SK-N-SH (cell line): ENCODE measurements at regions not wholly inside any gene's neighbourhood (a gene's known extent, or its start where the extent isn't known, plus 50 kb on each side); places are given as distances from the start of the nearest gene placed in this dataset.
A peak's percentile ranks its signal among the peaks of the same experiment; 100 is the strongest.

ENCODE experiments used
- CTCF ChIA-PET: fragments of 300-600, 350-600 bp; formaldehyde crosslinking; extraction: SDS; loops from one replicate; lab custom pipeline; 2021; lab: Yijun Ruan, JAX
- POLR2A ChIA-PET: fragments of 350-600 bp; sonication (Branson Sonifier 250); formaldehyde crosslinking; extraction: SDS; loops from one replicate; lab custom pipeline; 2020; ENCODE audit warnings: antibody characterized with exemption, inconsistent platforms; lab: Yijun Ruan, JAX
- DNase-seq: peaks from one replicate; pipeline ENCODE4 v3.0.0; 2012
- H2AFZ ChIP-seq: fragments of 200-600 bp; sonication (generic); 2 replicates; pipeline ENCODE4 v1.8.1; 2016; ENCODE audit warnings: antibody characterized with exemption, mild to moderate bottlenecking, low read depth
- H3F3A ChIP-seq: fragments of 200-600 bp; sonication (generic); replicated peaks from 2 replicates; pipeline ENCODE3; 2016; ENCODE audit warnings: antibody characterized with exemption, mild to moderate bottlenecking; ENCODE audit not compliant: insufficient read depth
- H3K27ac ChIP-seq, 2 experiments: fragments of 200-500 bp in 1 of 2; fragments of 200-600 bp in 1 of 2; sonication (Bioruptor generic) in 1 of 2; sonication (generic), shearing (Covaris generic) in 1 of 2; 2 replicates each; pipeline versions ENCODE4 v1.5.1 to v1.6.1; 2014 to 2016; ENCODE audit warnings: low read depth in 2 of 2, inconsistent platforms in 1 of 2, low read length in 1 of 2, mild to moderate bottlenecking in 1 of 2, mixed read lengths in 1 of 2
- H3K27me3 ChIP-seq: fragments of 200-600 bp; sonication (generic), shearing (Covaris generic); 2 replicates; pipeline ENCODE4 v1.6.1; 2016; ENCODE audit warnings: mixed run types; ENCODE audit not compliant: insufficient read depth
- H3K36me3 ChIP-seq, 2 experiments: fragments of 200-500 bp in 1 of 2; fragments of 200-600 bp in 1 of 2; sonication (Bioruptor generic) in 1 of 2; sonication (generic) in 1 of 2; replicated peaks in 1 of 2; 2 replicates each; pipeline versions ENCODE3 to v1.5.1; 2014 to 2016; ENCODE audit warnings: low read length in 1 of 2, mild to moderate bottlenecking in 1 of 2; ENCODE audit not compliant: insufficient read depth in 2 of 2, control insufficient read depth in 1 of 2
- H3K4me1 ChIP-seq, 2 experiments: fragments of 200-500 bp in 1 of 2; fragments of 200-600 bp in 1 of 2; sonication (Bioruptor generic) in 1 of 2; sonication (generic), shearing (Covaris generic) in 1 of 2; 2 replicates each; pipeline versions ENCODE4 v1.5.1 to v1.6.1; 2014 to 2016; ENCODE audit warnings: low read depth in 1 of 2, low read length in 1 of 2, mixed run types in 1 of 2; ENCODE audit not compliant: insufficient read depth in 2 of 2, control insufficient read depth in 1 of 2
- H3K4me2 ChIP-seq: fragments of 200-600 bp; sonication (generic), shearing (Covaris generic); 2 replicates; pipeline ENCODE4 v1.6.1; 2017; ENCODE audit warnings: mixed run types
- H3K4me3 ChIP-seq, 2 experiments: fragments of 200-500 bp in 1 of 2; fragments of 200-600 bp in 1 of 2; sonication (Bioruptor generic) in 1 of 2; sonication (generic), shearing (Covaris generic) in 1 of 2; 2 replicates each; pipeline versions ENCODE4 v1.5.1 to v1.8.1; 2014 to 2016; ENCODE audit warnings: low read depth in 2 of 2, inconsistent platforms in 1 of 2, low read length in 1 of 2, mild to moderate bottlenecking in 1 of 2, mixed read lengths in 1 of 2, moderate library complexity in 1 of 2
- H3K79me2 ChIP-seq: fragments of 200-600 bp; sonication (generic); 2 replicates; pipeline ENCODE4 v1.8.1; 2017; ENCODE audit warnings: mild to moderate bottlenecking; ENCODE audit not compliant: insufficient read depth
- H3K9ac ChIP-seq: fragments of 200-600 bp; sonication (generic); 2 replicates; pipeline ENCODE4 v1.6.1; 2017; ENCODE audit warnings: mixed run types
- H3K9me2 ChIP-seq: fragments of 200-600 bp; sonication (generic); 2 replicates; pipeline ENCODE4 v1.6.1; 2017; ENCODE audit warnings: mixed run types
- H3K9me3 ChIP-seq: fragments of 200-600 bp; sonication (generic); 2 replicates; pipeline ENCODE4 v1.6.1; 2017; ENCODE audit warnings: mixed run types, mild to moderate bottlenecking, moderate library complexity
- H4K20me1 ChIP-seq: fragments of 200-600 bp; sonication (generic); 2 replicates; pipeline ENCODE4 v1.6.1; 2017; ENCODE audit warnings: mild to moderate bottlenecking, mixed run types; ENCODE audit not compliant: insufficient read depth
- FOXM1 ChIP-seq: IDR thresholded peaks from 2 replicates; pipeline ENCODE4 v1.4.0; 2012; ENCODE audit warnings: low read depth, mild to moderate bottlenecking
- GABPA ChIP-seq: IDR thresholded peaks from 2 replicates; pipeline ENCODE4 v1.4.0; 2012; ENCODE audit warnings: low read depth, mild to moderate bottlenecking
- MAX ChIP-seq: IDR thresholded peaks from 2 replicates; pipeline ENCODE4 v1.4.0; 2012; ENCODE audit warnings: low read depth
- MEF2A ChIP-seq: IDR thresholded peaks from 2 replicates; pipeline ENCODE4 v1.4.0; 2012; ENCODE audit warnings: low read depth, borderline replicate concordance
- POLR2AphosphoS5 ChIP-seq: IDR thresholded peaks from 2 replicates; pipeline ENCODE4 v1.6.1; 2012; ENCODE audit warnings: low read depth, low read length
- RXRA ChIP-seq: IDR thresholded peaks from 2 replicates; pipeline ENCODE4 v1.4.0; 2012; ENCODE audit warnings: low read depth, mild to moderate bottlenecking, borderline replicate concordance
- TAF1 ChIP-seq: IDR thresholded peaks from 2 replicates; pipeline ENCODE4 v1.6.1; 2012; ENCODE audit warnings: low read depth, mild to moderate bottlenecking, low read length, moderate library complexity, borderline replicate concordance
- TEAD4 ChIP-seq: IDR thresholded peaks from 2 replicates; pipeline ENCODE4 v1.4.0; 2012; ENCODE audit warnings: mild to moderate bottlenecking, borderline replicate concordance; ENCODE audit not compliant: insufficient read depth
- WGBS: methylation state at CpG from one replicate; pipeline ENCODE4 v1.1.6; 2017; ENCODE audit warnings: low lambda C conversion rate; 5-methylcytosine and 5-hydroxymethylcytosine counted together
- TF ChIP-seq, protein P1 (sequence below): IDR thresholded peaks from 2 replicates; pipeline ENCODE4 v1.6.1; 2012; ENCODE audit warnings: mild to moderate bottlenecking, low read depth, low read length, moderate library complexity
- TF ChIP-seq, protein P2 (sequence below): IDR thresholded peaks from 2 replicates; pipeline ENCODE4; 2012

DNA sequence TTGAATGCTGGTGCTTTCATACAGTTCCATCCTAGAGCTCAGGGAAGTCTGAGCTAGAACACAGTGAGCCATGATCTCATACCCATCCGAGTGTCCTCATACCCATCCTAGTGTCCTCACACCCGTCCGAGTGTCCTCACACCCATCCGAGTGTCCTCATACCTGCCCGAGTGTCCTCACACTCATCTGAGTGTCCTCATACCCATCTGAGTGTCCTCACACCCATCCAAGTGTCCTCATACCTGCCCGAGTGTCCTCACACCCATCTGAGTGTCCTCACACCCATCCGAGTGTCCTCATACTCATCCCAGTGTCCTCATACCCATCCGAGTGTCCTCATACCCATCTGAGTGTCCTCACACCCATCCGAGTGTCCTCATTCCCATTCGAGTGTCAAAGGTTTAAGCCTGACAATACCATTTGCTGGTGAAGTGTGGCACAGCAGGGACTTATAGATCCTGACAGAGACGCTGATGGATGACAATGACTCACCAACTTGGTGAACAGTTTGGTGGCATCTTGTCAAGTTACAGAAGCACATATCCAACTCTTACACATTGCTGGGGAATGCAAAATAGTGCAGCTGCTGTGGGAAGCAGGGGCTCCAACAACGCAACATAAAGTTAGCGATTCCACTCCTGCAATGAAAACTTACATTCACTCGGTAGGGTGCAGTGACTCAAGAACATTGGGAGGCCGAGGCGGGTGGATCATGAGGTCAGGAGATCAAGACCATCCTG is 77.0 kb upstream of the COL5A1 start (continued):
- TF ChIP-seq, protein P1, sequence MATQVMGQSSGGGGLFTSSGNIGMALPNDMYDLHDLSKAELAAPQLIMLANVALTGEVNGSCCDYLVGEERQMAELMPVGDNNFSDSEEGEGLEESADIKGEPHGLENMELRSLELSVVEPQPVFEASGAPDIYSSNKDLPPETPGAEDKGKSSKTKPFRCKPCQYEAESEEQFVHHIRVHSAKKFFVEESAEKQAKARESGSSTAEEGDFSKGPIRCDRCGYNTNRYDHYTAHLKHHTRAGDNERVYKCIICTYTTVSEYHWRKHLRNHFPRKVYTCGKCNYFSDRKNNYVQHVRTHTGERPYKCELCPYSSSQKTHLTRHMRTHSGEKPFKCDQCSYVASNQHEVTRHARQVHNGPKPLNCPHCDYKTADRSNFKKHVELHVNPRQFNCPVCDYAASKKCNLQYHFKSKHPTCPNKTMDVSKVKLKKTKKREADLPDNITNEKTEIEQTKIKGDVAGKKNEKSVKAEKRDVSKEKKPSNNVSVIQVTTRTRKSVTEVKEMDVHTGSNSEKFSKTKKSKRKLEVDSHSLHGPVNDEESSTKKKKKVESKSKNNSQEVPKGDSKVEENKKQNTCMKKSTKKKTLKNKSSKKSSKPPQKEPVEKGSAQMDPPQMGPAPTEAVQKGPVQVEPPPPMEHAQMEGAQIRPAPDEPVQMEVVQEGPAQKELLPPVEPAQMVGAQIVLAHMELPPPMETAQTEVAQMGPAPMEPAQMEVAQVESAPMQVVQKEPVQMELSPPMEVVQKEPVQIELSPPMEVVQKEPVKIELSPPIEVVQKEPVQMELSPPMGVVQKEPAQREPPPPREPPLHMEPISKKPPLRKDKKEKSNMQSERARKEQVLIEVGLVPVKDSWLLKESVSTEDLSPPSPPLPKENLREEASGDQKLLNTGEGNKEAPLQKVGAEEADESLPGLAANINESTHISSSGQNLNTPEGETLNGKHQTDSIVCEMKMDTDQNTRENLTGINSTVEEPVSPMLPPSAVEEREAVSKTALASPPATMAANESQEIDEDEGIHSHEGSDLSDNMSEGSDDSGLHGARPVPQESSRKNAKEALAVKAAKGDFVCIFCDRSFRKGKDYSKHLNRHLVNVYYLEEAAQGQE = no peak
- TF ChIP-seq POLR2AphosphoS5 = no peak
- TF ChIP-seq FOXM1 = no peak
- no peak for TF ChIP-seq RXRA
- no peak for TF ChIP-seq MAX
- no peak for TF ChIP-seq TAF1
- no peak for TF ChIP-seq TEAD4
- TF ChIP-seq, protein P2, sequence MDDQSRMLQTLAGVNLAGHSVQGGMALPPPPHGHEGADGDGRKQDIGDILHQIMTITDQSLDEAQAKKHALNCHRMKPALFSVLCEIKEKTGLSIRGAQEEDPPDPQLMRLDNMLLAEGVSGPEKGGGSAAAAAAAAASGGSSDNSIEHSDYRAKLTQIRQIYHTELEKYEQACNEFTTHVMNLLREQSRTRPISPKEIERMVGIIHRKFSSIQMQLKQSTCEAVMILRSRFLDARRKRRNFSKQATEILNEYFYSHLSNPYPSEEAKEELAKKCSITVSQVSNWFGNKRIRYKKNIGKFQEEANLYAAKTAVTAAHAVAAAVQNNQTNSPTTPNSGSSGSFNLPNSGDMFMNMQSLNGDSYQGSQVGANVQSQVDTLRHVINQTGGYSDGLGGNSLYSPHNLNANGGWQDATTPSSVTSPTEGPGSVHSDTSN = peak; percentile 73

DNA sequence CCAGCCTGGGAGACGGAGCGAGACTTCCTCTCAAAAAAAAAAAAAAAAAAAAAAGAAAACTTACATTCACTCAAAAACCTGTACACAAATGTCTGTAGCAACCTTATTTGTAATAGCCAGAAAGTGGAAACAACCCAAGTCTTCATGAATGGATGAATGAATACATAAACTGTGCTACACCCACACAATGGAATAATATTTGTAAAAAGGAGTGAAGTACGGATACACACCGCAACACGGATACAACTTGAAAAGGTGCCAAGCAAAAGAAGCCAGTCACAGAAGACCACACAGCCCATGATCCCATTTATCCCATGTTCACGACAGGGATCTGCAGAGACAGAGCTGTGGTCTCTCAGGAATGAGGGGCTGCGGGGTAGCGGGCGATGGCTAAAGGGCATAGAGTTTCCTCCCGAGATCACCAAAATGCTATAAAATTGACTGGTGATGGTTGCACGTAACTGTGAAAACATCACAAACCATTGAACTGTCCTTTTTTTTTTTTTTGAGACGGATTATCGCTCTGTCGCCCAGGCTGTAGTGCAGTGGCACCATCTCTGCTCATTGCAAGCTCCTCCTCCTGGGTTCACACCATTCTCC is 76.2 kb upstream of the COL5A1 start:
- H3K4me2 ChIP-seq = no peak overlapping the region
- H3K27ac ChIP-seq = no peak overlapping the region
- no peak for DNase-seq
- no peak overlapping the region for H2AFZ ChIP-seq
- WGBS = 90% methylated on average over 14 of the region's 14 CpGs
- H3K9ac ChIP-seq = no peak overlapping the region
- H4K20me1 ChIP-seq = no peaks in the 10 kb centered on the region
- H3K9me3 ChIP-seq = no peaks in the 10 kb centered on the region
- no peak overlapping the region for H3K4me3 ChIP-seq
- H3K27me3 ChIP-seq = no peaks in the 10 kb centered on the region
- no peaks in the 10 kb centered on the region for H3K4me1 ChIP-seq
- TF ChIP-seq, protein P2 = no peak
- TF ChIP-seq GABPA (no peak), MEF2A (no peak)
- ChIA-PET POLR2A (no interaction called here), CTCF (interaction anchor here (0.8 to 1.5 kb wide), 2 partner anchors 11 to 90 kb away, joined by 3 read pairs; no protein-coding TSS in a partner anchor)
- no peaks in the 10 kb centered on the region for H3F3A ChIP-seq
- H3K79me2 ChIP-seq = no peaks in the 10 kb centered on the region
- no peaks in the 10 kb centered on the region for H3K9me2 ChIP-seq
- no peaks in the 10 kb centered on the region for H3K36me3 ChIP-seq
